ENCODE measurements at regions not wholly inside any gene's neighbourhood (a gene's known extent, or its start where the extent isn't known, plus 50 kb on each side); places are given as distances from the start of the nearest gene placed in this dataset.
"Not testable (repeated sequence)": the region's sequence is repeated elsewhere in the genome, so short reads cannot be mapped to it uniquely, and the experiment has no call there.

GRCh38 chr2:238771218-238771617 lies 76.7 kb upstream of the TWIST2 start:
- DNase-seq: no peak

DNA sequence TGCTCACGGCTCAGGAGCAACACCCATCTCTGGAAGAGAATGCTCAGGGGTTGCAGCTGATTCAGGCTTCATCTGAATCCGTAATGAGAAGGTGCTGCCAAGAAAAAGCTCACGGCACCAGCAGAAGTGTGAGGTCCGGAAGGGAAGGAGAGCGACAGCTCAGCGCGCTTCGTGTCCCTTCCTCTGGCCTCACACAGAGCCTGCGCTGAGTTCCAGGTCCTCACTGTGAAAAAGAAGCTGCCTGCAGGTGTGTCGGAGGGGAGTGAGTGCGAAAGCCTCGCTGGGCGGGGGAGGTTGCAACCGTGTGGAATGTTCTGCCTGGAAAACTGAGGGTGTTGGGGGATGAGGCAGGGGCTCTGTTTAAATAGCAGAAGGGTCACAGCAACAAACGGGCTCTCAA lies 76.2 kb upstream of the TWIST2 start:
- no peak for DNase-seq

- DNase-seq: no peak
These were observed 75.1 kb upstream of the TWIST2 start for GRCh38 chr2:238772635-238773297.

- DNase-seq: no peak
These were observed 74.4 kb upstream of the TWIST2 start for GRCh38 chr2:238773472-238773871.

DNA sequence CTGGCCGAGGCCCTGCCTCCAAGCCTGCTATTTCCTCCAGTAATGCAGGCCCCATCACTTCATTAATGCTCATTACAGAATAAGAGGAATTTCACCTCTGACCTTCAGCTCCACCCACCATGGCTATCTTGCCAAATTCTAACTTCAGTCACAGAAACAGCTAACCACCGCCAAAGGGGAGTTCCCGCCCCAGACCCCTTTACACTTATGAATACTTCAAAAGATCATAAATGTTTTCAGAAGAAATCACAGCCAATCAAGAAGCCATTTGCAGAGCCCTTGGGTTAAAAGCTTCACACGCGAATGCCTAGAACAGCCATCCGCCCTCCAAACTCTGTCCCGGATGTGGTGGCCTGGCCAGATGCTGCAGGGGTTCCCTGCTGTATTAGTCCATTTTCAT lies 73.8 kb upstream of the TWIST2 start:
- DNase-seq: no peak

- no peak for DNase-seq
These were observed 72.8 kb upstream of the TWIST2 start for GRCh38 chr2:238774980-238775509.

GRCh38 chr2:238775591-238775990 lies 72.3 kb upstream of the TWIST2 start:
- DNase-seq: no peak

GRCh38 chr2:238776003-238776760 lies 71.7 kb upstream of the TWIST2 start:
- no peak for DNase-seq

GRCh38 chr2:238776761-238777046 lies 71.2 kb upstream of the TWIST2 start:
- not testable (repeated sequence) for DNase-seq

GRCh38 chr2:238777369-238778067 lies 70.4 kb upstream of the TWIST2 start:
- DNase-seq: no peak

- peak; percentile 85 for DNase-seq
These were observed 63.0 kb upstream of the TWIST2 start for GRCh38 chr2:238784671-238785527.

- DNase-seq: no peak
These were observed 62.4 kb upstream of the TWIST2 start for GRCh38 chr2:238785528-238785860.

DNA sequence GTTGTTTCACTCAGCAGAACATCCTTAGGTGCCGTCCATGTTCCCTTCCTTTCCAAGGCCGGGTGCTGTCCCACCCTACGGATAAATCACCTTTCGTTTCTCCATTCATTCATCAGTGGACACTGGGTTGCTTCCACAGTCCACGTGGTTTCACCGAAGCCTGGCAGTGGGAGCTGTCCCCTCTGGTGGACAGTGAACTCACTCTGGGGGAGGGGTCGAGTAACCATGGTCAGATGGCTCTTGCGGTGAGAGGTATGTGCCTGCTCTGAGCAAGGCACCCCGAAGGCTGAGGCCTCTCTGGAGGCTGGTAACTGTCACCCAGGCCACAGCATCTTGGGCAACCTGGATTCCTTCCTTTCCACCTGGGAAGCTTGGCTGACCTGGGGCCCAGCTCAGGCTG lies 61.5 kb upstream of the TWIST2 start:
- DNase-seq: no peak

- no peak for DNase-seq
These were observed 60.9 kb upstream of the TWIST2 start for GRCh38 chr2:238786792-238787490.

DNA sequence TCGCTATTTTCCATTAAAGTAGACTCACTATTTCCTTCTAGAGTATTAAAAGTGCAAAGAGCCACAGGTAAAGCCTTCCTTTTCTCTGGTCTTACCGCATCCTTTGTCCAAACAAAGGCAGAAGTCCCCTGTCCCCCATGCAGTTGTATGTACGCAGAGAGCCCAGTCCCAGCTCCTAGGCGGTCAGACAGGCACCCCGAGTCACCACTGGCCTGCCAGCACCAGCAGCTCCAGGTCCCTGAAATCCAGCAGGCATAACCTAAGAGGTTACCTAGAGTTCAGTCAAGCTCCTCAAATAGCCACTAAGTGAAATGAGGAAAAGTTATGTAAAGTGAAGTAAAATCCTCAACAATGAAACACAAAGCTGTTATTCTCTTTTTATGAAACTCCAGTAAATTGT lies 60.4 kb upstream of the TWIST2 start:
- no peak for DNase-seq

GRCh38 chr2:238789317-238789806 lies 58.5 kb upstream of the TWIST2 start:
- DNase-seq: no peak

DNA sequence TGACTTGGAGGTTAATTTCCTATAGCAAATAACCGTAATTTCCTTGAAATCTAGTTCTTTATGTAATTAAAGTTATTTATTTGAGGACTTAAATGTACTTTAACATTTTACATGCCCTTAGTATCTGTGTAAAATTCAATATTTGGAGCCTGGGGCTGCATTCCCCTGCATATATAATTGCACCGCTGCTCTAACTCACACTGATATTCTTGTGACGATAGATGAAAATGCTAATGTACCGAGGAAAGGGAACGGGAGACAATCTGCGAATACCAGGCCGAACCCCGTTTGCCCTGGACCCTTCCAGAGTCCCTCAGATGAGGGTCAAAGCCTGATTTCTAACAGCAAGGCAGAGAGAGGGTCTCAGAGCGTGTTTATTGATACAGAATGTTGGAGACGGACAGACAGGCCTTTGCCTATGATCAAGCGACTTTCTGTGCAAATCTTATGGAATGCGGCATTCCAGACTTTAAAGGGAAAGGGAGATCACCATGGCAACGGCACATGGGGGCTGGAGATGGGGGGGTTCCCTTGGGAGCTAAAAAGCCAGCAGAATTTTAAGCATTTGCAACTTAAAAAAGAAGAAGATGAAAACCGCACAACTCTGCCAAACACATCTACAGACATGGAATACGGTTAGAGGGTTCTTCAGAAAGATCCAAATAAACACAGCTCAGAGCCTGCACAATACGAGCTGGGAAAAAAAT lies 57.6 kb upstream of the TWIST2 start:
- peak; percentile 36 for DNase-seq

- peak; percentile 34 for DNase-seq
These were observed 57.1 kb upstream of the TWIST2 start for GRCh38 chr2:238790833-238791230.

DNA sequence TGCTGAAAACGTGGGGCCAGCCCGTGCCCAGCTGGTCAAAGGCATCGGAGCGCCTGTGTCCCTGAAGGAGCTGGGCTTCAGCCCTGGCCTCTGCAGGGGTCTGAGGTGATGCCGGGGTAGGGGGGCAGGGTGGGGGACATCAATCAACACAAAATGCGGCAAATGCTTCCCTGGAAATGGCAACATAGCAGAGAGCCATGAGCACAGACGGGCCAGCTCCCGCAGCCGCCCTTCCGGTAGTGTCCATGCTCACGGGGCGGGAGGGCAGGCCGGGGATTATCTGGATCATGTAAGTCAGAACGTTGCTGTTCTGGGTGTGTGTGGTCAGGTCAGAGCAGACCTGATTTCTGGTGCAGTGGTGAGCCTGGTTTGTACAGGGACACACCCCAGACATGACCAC lies 56.5 kb upstream of the TWIST2 start:
- no peak for DNase-seq

DNA sequence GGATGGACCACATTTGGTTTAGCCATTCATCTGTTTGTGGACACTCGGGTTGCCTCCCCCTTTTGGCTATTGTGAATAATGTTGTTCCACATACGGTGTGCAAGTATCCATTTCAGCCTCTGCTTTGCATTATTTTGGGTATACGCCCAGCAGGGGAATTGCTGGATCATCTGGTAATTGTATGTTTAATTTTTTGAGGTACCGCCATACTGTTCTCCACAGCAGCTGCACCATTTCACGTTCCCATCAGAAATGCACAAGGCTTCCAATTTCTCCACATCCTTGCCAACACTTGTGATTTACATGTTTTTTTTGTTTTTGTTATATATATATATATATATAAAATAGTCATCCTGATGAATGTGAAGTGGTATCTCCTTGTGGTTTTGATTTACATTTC lies 54.6 kb upstream of the TWIST2 start:
- DNase-seq: no peak

- no peak for DNase-seq
These were observed 54.0 kb upstream of the TWIST2 start for GRCh38 chr2:238793801-238794449.
